CD4-positive, alpha-beta memory T cell (primary cell): ENCODE measurements at regions not wholly inside any gene's neighbourhood (a gene's known extent, or its start where the extent isn't known, plus 50 kb on each side); places are given as distances from the start of the nearest gene placed in this dataset.

Experiments
- CTCF ChIA-PET: fragments of 350-600 bp; sonication (Branson Sonifier 250); formaldehyde crosslinking; loops from one replicate; lab custom pipeline; 2021; ENCODE audit warnings: inconsistent platforms; ENCODE audit not compliant: partially characterized antibody; lab: Charles Lee
- POLR2A ChIA-PET: fragments of 350-600 bp; sonication (Branson Sonifier 250); formaldehyde crosslinking; loops from one replicate; lab custom pipeline; 2021; ENCODE audit not compliant: partially characterized antibody; lab: Charles Lee
- DNase-seq, 5 donors: peaks; one replicate each; pipeline versions ENCODE4 v3.0.0 to v3.0.0-alpha.2; 2020 to 2022; ENCODE audit warnings: mixed read lengths in 1 of 5
- H3K27ac ChIP-seq: one replicate; pipeline ENCODE4 v1.7.0; 2013; ENCODE audit warnings: low read depth, low read length
- H3K27me3 ChIP-seq: 2 replicates; pipeline ENCODE4 v1.7.0; 2013; ENCODE audit warnings: mild to moderate bottlenecking, low read length, moderate library complexity; ENCODE audit not compliant: insufficient read depth
- H3K36me3 ChIP-seq: 2 replicates; pipeline ENCODE4 v1.7.0; 2013; ENCODE audit warnings: mild to moderate bottlenecking, low read length, moderate library complexity; ENCODE audit not compliant: insufficient read depth
- H3K4me1 ChIP-seq: 2 replicates; pipeline ENCODE4 v1.7.0; 2013; ENCODE audit warnings: mild to moderate bottlenecking, low read length, moderate library complexity; ENCODE audit not compliant: insufficient read depth
- H3K4me3 ChIP-seq, 2 donors: one replicate each; pipeline ENCODE4 v1.7.0; 2013; ENCODE audit warnings: low read length in 2 of 2, mild to moderate bottlenecking in 1 of 2
- H3K9me3 ChIP-seq, 2 donors: one replicate each; pipeline ENCODE4 v1.7.0; 2013; ENCODE audit warnings: low read length in 2 of 2, control low read depth in 1 of 2; ENCODE audit not compliant: control insufficient read depth in 1 of 2
- H3K27ac Mint-ChIP-seq, 7 donors: one replicate each; pipeline ENCODE4 v1.8.0; 2020 to 2021; ENCODE audit warnings: mixed read lengths in 7 of 7, mild to moderate bottlenecking in 6 of 7, inconsistent platforms in 3 of 7, moderate library complexity in 3 of 7
- H3K27me3 Mint-ChIP-seq, 2 donors: one replicate each; pipeline ENCODE4 v1.8.0; 2020 to 2021; ENCODE audit warnings: mixed read lengths in 2 of 2
- H3K36me3 Mint-ChIP-seq, 2 donors: one replicate each; pipeline ENCODE4 v1.8.0; 2020 to 2021; ENCODE audit warnings: mixed read lengths in 2 of 2, inconsistent platforms in 1 of 2, mild to moderate bottlenecking in 1 of 2
- H3K4me1 Mint-ChIP-seq, 4 donors: one replicate each; pipeline ENCODE4 v1.8.0; 2020 to 2021; ENCODE audit warnings: mixed read lengths in 4 of 4, mild to moderate bottlenecking in 1 of 4
- H3K4me3 Mint-ChIP-seq, 8 donors: one replicate each; pipeline ENCODE4 v1.8.0; 2020 to 2021; ENCODE audit warnings: mixed read lengths in 8 of 8, mild to moderate bottlenecking in 7 of 8, moderate library complexity in 6 of 8, inconsistent platforms in 3 of 8
- H3K9me3 Mint-ChIP-seq, 8 donors: one replicate each; pipeline ENCODE4 v1.8.0; 2020 to 2021; ENCODE audit warnings: mixed read lengths in 8 of 8, mild to moderate bottlenecking in 5 of 8, inconsistent platforms in 3 of 8, moderate library complexity in 1 of 8
- intact Hi-C: fragments of 100-400 bp; cut with micrococcal nuclease; formaldehyde crosslinking; loops from one replicate; pipeline ENCODE4 v1.15.1; 2023

- Histone ChIP-seq H3K36me3 (no peaks in the 10 kb centered on the region), H3K27ac (no peak overlapping the region), H3K27me3 (no peaks in the 10 kb centered on the region), H3K9me3 (no peaks in the 10 kb centered on the region), H3K4me1 (no peaks in the 10 kb centered on the region), H3K4me3 (no peak overlapping the region)
- Mint-ChIP-seq H3K4me1 (no peaks in the 10 kb centered on the region), H3K27me3 (peaks cover 0 to 8% of the 10 kb centered on the region in 2 donors), H3K27ac (no peak overlapping the region), H3K4me3 (no peak overlapping the region), H3K9me3 (peaks cover 0 to 3% (median 0%) of the 10 kb centered on the region in 8 donors), H3K36me3 (no peaks in the 10 kb centered on the region)
- ChIA-PET POLR2A (no interaction called here), CTCF (no interaction called here)
- DNase-seq: no peak
- intact Hi-C loops: no loop called here
Measured at GRCh38 chr13:111922086-111922485, 144.9 kb upstream of the SOX1 start.

GRCh38 chr13:111923439-111923838, 143.5 kb upstream of the SOX1 start:
- Mint-ChIP-seq H3K4me1 (no peaks in the 10 kb centered on the region), H3K27ac (no peak overlapping the region), H3K36me3 (no peaks in the 10 kb centered on the region), H3K4me3 (no peak overlapping the region), H3K27me3 (peaks cover 0 to 5% of the 10 kb centered on the region in 2 donors), H3K9me3 (peaks cover 0 to 3% (median 0%) of the 10 kb centered on the region in 8 donors)
- Histone ChIP-seq H3K9me3 (no peaks in the 10 kb centered on the region), H3K4me1 (no peaks in the 10 kb centered on the region), H3K27me3 (no peaks in the 10 kb centered on the region), H3K27ac (no peak overlapping the region), H3K36me3 (no peaks in the 10 kb centered on the region), H3K4me3 (no peak overlapping the region)
- ChIA-PET CTCF (no interaction called here), POLR2A (no interaction called here)
- no peak for DNase-seq
- intact Hi-C loops: no loop called here

DNA sequence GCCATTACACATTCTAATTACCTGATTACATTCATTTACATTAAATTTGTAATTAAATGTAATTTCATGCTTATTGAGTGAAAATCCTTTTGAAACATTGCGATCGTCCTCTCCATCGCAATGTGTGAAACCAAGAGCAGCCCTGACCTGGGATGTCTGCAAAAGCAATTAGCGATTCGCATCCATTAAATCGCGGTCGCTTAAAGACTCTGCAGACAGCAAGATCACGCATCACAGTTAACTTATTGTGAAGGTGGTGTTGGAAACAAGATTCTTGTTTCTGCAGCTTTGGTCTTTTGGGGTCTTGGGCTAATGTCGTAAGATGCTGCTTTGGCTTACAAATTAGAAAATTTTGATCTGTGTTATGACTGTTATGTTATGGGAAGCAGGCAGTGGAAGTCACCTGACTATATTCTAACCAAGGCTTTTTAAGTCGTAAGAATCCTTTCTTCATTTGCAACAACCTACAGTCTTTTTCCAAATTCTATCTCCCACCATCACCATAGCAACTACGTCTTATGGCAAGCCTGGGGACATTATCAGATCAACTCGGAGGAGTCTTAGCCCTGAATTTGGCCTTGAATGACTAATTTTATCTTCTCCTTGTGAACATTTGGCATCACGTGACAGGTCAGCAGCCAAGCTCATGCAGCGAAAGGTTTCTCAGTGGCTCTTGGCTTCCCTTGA, 142.8 kb upstream of the SOX1 start:
- intact Hi-C loops: no loop called here
- peaks cover 0 to 5% of the 10 kb centered on the region in 2 donors for H3K27me3 Mint-ChIP-seq
- no peaks in the 10 kb centered on the region for H3K36me3 ChIP-seq
- no peaks in the 10 kb centered on the region for H3K27me3 ChIP-seq
- H3K4me3 Mint-ChIP-seq: no peak overlapping the region
- peaks cover 0 to 3% (median 0%) of the 10 kb centered on the region in 8 donors for H3K9me3 Mint-ChIP-seq
- no peaks in the 10 kb centered on the region for H3K4me1 Mint-ChIP-seq
- ChIA-PET POLR2A (no interaction called here), CTCF (no interaction called here)
- H3K27ac Mint-ChIP-seq: no peak overlapping the region
- H3K4me1 ChIP-seq: no peaks in the 10 kb centered on the region
- no peak overlapping the region for H3K4me3 ChIP-seq
- no peaks in the 10 kb centered on the region for H3K9me3 ChIP-seq
- H3K36me3 Mint-ChIP-seq: no peaks in the 10 kb centered on the region
- no peak for DNase-seq
- H3K27ac ChIP-seq: no peak overlapping the region

DNA sequence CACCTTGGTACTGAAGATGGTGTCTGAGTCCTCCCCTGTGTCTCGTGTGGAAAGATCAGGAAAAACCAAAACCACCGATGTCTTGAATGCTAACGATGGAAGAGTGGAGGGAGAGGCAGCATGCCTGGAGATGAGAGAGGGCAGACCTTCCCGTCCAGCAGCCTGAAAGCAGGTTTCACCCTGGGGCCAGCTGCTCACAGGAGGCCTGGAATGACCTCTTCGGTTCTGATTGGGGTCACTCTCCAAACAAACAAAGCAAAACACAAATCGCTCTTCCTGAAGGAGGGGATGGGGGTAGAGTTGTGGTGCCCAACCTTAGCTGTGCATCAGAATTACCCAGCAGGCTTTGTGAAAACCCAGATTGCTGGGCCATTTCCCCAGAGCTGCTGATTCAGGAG, 142.3 kb upstream of the SOX1 start:
- no peaks in the 10 kb centered on the region for H3K27me3 ChIP-seq
- intact Hi-C loops: no loop called here
- H3K27ac Mint-ChIP-seq: no peak overlapping the region
- peaks cover 0 to 3% (median 0%) of the 10 kb centered on the region in 8 donors for H3K9me3 Mint-ChIP-seq
- no peak overlapping the region for H3K4me3 ChIP-seq
- H3K4me1 Mint-ChIP-seq: no peaks in the 10 kb centered on the region
- H3K36me3 Mint-ChIP-seq: no peaks in the 10 kb centered on the region
- ChIA-PET POLR2A (no interaction called here), CTCF (no interaction called here)
- no peak overlapping the region for H3K27ac ChIP-seq
- no peak overlapping the region for H3K4me3 Mint-ChIP-seq
- H3K9me3 ChIP-seq: no peaks in the 10 kb centered on the region
- DNase-seq: no peak
- no peaks in the 10 kb centered on the region for H3K36me3 ChIP-seq
- H3K27me3 Mint-ChIP-seq: peaks cover 0 to 5% of the 10 kb centered on the region in 2 donors
- H3K4me1 ChIP-seq: no peaks in the 10 kb centered on the region

- H3K36me3 ChIP-seq: no peaks in the 10 kb centered on the region
- Mint-ChIP-seq H3K27me3 (peaks cover 0 to 5% of the 10 kb centered on the region in 2 donors), H3K36me3 (no peaks in the 10 kb centered on the region), H3K4me1 (no peaks in the 10 kb centered on the region), H3K9me3 (peaks cover 0 to 3% (median 0%) of the 10 kb centered on the region in 8 donors), H3K4me3 (no peak overlapping the region), H3K27ac (no peak overlapping the region)
- intact Hi-C loops: no loop called here
- ChIA-PET POLR2A (no interaction called here), CTCF (no interaction called here)
- H3K4me1 ChIP-seq: no peaks in the 10 kb centered on the region
- H3K9me3 ChIP-seq: no peaks in the 10 kb centered on the region
- H3K4me3 ChIP-seq: no peak overlapping the region
- no peak for DNase-seq
- H3K27me3 ChIP-seq: no peaks in the 10 kb centered on the region
- no peak overlapping the region for H3K27ac ChIP-seq
Measured at GRCh38 chr13:111925146-111925875, 141.6 kb upstream of the SOX1 start.

GRCh38 chr13:111926501-111927180, 140.3 kb upstream of the SOX1 start:
- Histone ChIP-seq H3K27me3 (no peaks in the 10 kb centered on the region), H3K36me3 (no peaks in the 10 kb centered on the region), H3K4me3 (no peak overlapping the region), H3K9me3 (no peaks in the 10 kb centered on the region), H3K4me1 (no peaks in the 10 kb centered on the region), H3K27ac (no peak overlapping the region)
- H3K27ac Mint-ChIP-seq: no peak overlapping the region
- intact Hi-C loops: no loop called here
- H3K4me3 Mint-ChIP-seq: no peak overlapping the region
- no peak for DNase-seq
- H3K4me1 Mint-ChIP-seq: no peaks in the 10 kb centered on the region
- H3K36me3 Mint-ChIP-seq: no peaks in the 10 kb centered on the region
- H3K27me3 Mint-ChIP-seq: peaks cover 0 to 1% of the 10 kb centered on the region in 2 donors
- CTCF ChIA-PET: no interaction called here
- POLR2A ChIA-PET: no interaction called here
- peaks cover 0 to 5% (median 1%) of the 10 kb centered on the region in 8 donors for H3K9me3 Mint-ChIP-seq

- H3K4me1 ChIP-seq: no peaks in the 10 kb centered on the region
- no peaks in the 10 kb centered on the region for H3K9me3 ChIP-seq
- peaks cover 0 to 3% of the 10 kb centered on the region in 2 donors for H3K27me3 Mint-ChIP-seq
- no peak overlapping the region for H3K27ac ChIP-seq
- no peak for DNase-seq
- peaks cover 0 to 10% (median 6%) of the 10 kb centered on the region in 8 donors for H3K9me3 Mint-ChIP-seq
- intact Hi-C loops: no loop called here
- no peak overlapping the region for H3K4me3 ChIP-seq
- ChIA-PET POLR2A (no interaction called here), CTCF (no interaction called here)
- H3K4me3 Mint-ChIP-seq: no peak overlapping the region
- H3K36me3 ChIP-seq: no peaks in the 10 kb centered on the region
- H3K27me3 ChIP-seq: no peaks in the 10 kb centered on the region
- H3K27ac Mint-ChIP-seq: no peak overlapping the region
- H3K4me1 Mint-ChIP-seq: no peaks in the 10 kb centered on the region
- no peaks in the 10 kb centered on the region for H3K36me3 Mint-ChIP-seq
Measured at GRCh38 chr13:111927181-111927540, 139.8 kb upstream of the SOX1 start.
